ENCODE measurements at regions not wholly inside any gene's neighbourhood (a gene's known extent, or its start where the extent isn't known, plus 50 kb on each side); places are given as distances from the start of the nearest gene placed in this dataset.

DNA sequence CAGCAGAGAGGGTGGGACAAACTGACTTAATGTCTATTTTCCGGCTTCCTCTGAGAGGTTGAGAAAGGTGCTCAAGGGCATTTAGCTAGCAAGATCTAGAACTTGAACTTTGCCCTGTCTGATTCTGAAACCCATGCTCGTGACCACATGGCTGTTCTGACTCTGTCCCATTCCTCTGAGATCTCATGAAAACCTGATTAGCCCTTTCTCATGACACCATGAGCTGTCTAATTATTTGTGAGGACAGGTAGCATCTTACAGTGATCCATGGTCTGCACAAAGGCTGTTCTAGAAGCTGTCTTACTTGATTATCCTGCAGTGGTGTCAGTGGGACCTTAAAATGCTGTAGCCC, 89.6 kb upstream of the TOX2 start:
- H3K27ac ChIP-seq (ENCODE audit: extremely low read length, insufficient read depth, low read length) = no peak overlapping the region
- TF ChIP-seq ZNF883 (CRISPR knock-in tag; IDR thresholded peaks at IDR 0.05; ENCODE audit: not compliant biosample characterization) (no peak), REL (CRISPR knock-in tag; conservative IDR thresholded peaks at IDR 0.05) (no peak), HNF4A (CRISPR knock-in tag; IDR thresholded peaks at IDR 0.05) (peak; percentile 16; the same call in 1 of the 2 replicates)
- TF ChIP-seq, protein P1, sequence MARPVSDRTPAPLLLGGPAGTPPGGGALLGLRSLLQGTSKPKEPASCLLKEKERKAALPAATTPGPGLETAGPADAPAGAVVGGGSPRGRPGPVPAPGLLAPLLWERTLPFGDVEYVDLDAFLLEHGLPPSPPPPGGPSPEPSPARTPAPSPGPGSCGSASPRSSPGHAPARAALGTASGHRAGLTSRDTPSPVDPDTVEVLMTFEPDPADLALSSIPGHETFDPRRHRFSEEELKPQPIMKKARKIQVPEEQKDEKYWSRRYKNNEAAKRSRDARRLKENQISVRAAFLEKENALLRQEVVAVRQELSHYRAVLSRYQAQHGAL (CRISPR knock-in tag; IDR thresholded peaks at IDR 0.05; ENCODE audit: not compliant biosample characterization) = no peak
- no peaks in the 10 kb centered on the region for H3K4me1 ChIP-seq (ENCODE audit: insufficient read depth, low read length)
- H3K4me2 ChIP-seq (ENCODE audit: low read depth, low read length) = no peak overlapping the region
- DNase-seq (ENCODE audit: low spot score) = no peak
- H3K79me2 ChIP-seq (ENCODE audit: insufficient read depth, low read length) = no peaks in the 10 kb centered on the region
- WGBS (ENCODE audit: low lambda C conversion rate) = 2% methylated on average over 2 of the region's 2 CpGs
- BruUV-seq (replicated peaks) = no TSS peak
- ATAC-seq = no peak
- no peaks in the 10 kb centered on the region for H4K20me1 ChIP-seq (ENCODE audit: insufficient read depth, low read length)
- intact Hi-C loops (cut with micrococcal nuclease; ENCODE audit: unreplicated experiment) = no loop called here
- H2AFZ ChIP-seq (ENCODE audit: low read length) = no peak overlapping the region
- H3K36me3 ChIP-seq (replicated peaks in 1 of 2; ENCODE audit: control insufficient read depth in 1 of 2, insufficient read depth in 2 of 2, low read length in 2 of 2) = no peaks in the 10 kb centered on the region
- H3K27me3 ChIP-seq (ENCODE audit: control insufficient read depth in 1 of 2, insufficient read depth in 2 of 2, low read length in 2 of 2) = peaks cover 0 to 14% of the 10 kb centered on the region in 2 experiments; a peak in 2 of 5 replicates
- no peaks in the 10 kb centered on the region for H3K9me3 ChIP-seq (ENCODE audit: low read length)
- in situ Hi-C loops (cut with HindIII; ENCODE audit: extremely low pct_ligation_motif_present, low pct_unique_long_range_greater_than_20kb) = no loop called here
- H3K9ac ChIP-seq (ENCODE audit: insufficient read depth, low read depth, low read length) = no peak overlapping the region
- H3K4me3 ChIP-seq (replicated peaks in 1 of 3; ENCODE audit: insufficient read depth in 1 of 3, low read depth in 2 of 3, low read length in 3 of 3) = no peak overlapping the region
- POLR2A ChIA-PET = no interaction called here
- peak; percentile 50 for FAIRE-seq
- CTCF ChIA-PET (ENCODE audit: low intra/inter-chr PET ratio, low total read pairs) = no interaction called here

DNA sequence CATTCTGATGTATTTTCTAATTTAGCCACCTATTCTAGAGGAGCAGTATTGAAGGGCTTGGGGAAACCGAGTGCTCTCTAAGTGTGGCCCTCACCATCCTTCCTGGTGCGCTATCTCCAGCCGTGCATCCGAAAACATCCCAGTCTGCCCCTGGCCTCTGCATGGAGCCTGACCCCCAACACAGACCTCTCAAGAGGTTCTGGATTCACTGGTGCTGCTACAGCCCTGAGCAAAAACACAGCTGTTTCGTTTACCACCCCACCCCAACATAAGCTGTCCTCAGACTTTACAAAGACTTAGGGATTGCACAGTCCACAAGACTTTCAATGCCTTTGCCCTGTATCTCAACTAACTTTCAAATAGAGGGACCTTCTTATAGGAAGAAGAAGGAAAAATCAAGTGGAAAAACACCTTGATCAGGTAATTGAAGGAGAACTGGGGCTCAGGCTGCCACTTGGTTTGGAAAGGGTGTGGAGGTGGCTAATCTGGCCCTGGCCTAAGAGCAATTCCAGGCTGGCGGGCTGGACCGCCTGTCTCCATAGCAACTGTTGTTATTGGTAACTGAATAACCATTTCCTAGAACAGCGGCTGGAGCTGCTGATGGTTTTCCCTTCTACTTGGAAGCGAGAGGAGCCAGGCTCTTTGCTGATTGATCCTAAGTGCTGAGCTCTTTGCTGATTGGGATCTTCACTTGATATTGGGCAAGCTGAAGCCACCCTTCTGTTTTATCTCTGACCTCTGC, 90.2 kb upstream of the TOX2 start:
- POLR2A ChIA-PET = no interaction called here
- no TSS peak for BruUV-seq (replicated peaks)
- ATAC-seq (peak; percentile 67), DNase-seq (ENCODE audit: low spot score) (peak; percentile 28), FAIRE-seq (peak; percentile 12)
- no peak overlapping the region for H3K27ac ChIP-seq (ENCODE audit: extremely low read length, insufficient read depth, low read length)
- no peaks in the 10 kb centered on the region for H3K79me2 ChIP-seq (ENCODE audit: insufficient read depth, low read length)
- intact Hi-C loops (cut with micrococcal nuclease; ENCODE audit: unreplicated experiment) = no loop called here
- H2AFZ ChIP-seq (ENCODE audit: low read length) = no peak overlapping the region
- no peak overlapping the region for H3K4me3 ChIP-seq (replicated peaks in 1 of 3; ENCODE audit: insufficient read depth in 1 of 3, low read depth in 2 of 3, low read length in 3 of 3)
- no peak overlapping the region for H3K9ac ChIP-seq (ENCODE audit: insufficient read depth, low read depth, low read length)
- peaks cover 0 to 14% of the 10 kb centered on the region in 2 experiments; a peak in 2 of 5 replicates for H3K27me3 ChIP-seq (ENCODE audit: control insufficient read depth in 1 of 2, insufficient read depth in 2 of 2, low read length in 2 of 2)
- 26% methylated on average over 9 of the region's 9 CpGs for WGBS (ENCODE audit: low lambda C conversion rate)
- no peaks in the 10 kb centered on the region for H3K9me3 ChIP-seq (ENCODE audit: low read length)
- CTCF ChIA-PET (ENCODE audit: low intra/inter-chr PET ratio, low total read pairs) = no interaction called here
- no peaks in the 10 kb centered on the region for H3K36me3 ChIP-seq (replicated peaks in 1 of 2; ENCODE audit: control insufficient read depth in 1 of 2, insufficient read depth in 2 of 2, low read length in 2 of 2)
- H4K20me1 ChIP-seq (ENCODE audit: insufficient read depth, low read length) = no peaks in the 10 kb centered on the region
- H3K4me2 ChIP-seq (ENCODE audit: low read depth, low read length) = no peak overlapping the region
- in situ Hi-C loops (cut with HindIII; ENCODE audit: extremely low pct_ligation_motif_present, low pct_unique_long_range_greater_than_20kb) = no loop called here
- no peaks in the 10 kb centered on the region for H3K4me1 ChIP-seq (ENCODE audit: insufficient read depth, low read length)
- no peak for TF ChIP-seq ZNF333 (CRISPR knock-in tag; IDR thresholded peaks at IDR 0.05; ENCODE audit: borderline replicate concordance)
- TF ChIP-seq, protein P2, sequence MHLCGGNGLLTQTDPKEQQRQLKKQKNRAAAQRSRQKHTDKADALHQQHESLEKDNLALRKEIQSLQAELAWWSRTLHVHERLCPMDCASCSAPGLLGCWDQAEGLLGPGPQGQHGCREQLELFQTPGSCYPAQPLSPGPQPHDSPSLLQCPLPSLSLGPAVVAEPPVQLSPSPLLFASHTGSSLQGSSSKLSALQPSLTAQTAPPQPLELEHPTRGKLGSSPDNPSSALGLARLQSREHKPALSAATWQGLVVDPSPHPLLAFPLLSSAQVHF (CRISPR knock-in tag; IDR thresholded peaks at IDR 0.05) = 0 out of 2 replicates have a peak, but pooled peaks have one; percentile 1
- TF ChIP-seq FOSL1 (CRISPR knock-in tag; IDR thresholded peaks at IDR 0.05; ENCODE audit: borderline replicate concordance) = no peak
- TF ChIP-seq RFX5 (IDR thresholded peaks at IDR 0.05; ENCODE audit: low read depth, low read length) = peak; percentile 41; the same call in 1 of the 2 replicates
- TF ChIP-seq, protein P3, sequence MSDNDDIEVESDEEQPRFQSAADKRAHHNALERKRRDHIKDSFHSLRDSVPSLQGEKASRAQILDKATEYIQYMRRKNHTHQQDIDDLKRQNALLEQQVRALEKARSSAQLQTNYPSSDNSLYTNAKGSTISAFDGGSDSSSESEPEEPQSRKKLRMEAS (IDR thresholded peaks at IDR 0.05) = no peak
- TF ChIP-seq, protein P4, sequence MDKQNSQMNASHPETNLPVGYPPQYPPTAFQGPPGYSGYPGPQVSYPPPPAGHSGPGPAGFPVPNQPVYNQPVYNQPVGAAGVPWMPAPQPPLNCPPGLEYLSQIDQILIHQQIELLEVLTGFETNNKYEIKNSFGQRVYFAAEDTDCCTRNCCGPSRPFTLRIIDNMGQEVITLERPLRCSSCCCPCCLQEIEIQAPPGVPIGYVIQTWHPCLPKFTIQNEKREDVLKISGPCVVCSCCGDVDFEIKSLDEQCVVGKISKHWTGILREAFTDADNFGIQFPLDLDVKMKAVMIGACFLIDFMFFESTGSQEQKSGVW (CRISPR knock-in tag; IDR thresholded peaks at IDR 0.05; ENCODE audit: borderline replicate concordance) = no peak
- TF ChIP-seq ZNF570 (CRISPR knock-in tag; IDR thresholded peaks at IDR 0.05; ENCODE audit: borderline replicate concordance) = no peak
- TF ChIP-seq MIXL1 (CRISPR knock-in tag; IDR thresholded peaks at IDR 0.05) = no peak
- TF ChIP-seq MEF2D (CRISPR knock-in tag; IDR thresholded peaks at IDR 0.05) = no peak
- TF ChIP-seq ZFP1 (CRISPR knock-in tag; IDR thresholded peaks at IDR 0.05) = no peak
- no peak for TF ChIP-seq ZNF557 (CRISPR knock-in tag; IDR thresholded peaks at IDR 0.05)
- TF ChIP-seq KDM5A (IDR thresholded peaks at IDR 0.05; ENCODE audit: borderline replicate concordance, low read length) = no peak
- TF ChIP-seq ZNF354B (CRISPR knock-in tag; IDR thresholded peaks at IDR 0.05) = no peak
- TF ChIP-seq ISX (CRISPR knock-in tag; conservative IDR thresholded peaks at IDR 0.05) = no peak

Data from HepG2 (cell line).